Activated naive CD8-positive, alpha-beta T cell treated with anti-CD3 and anti-CD28 coated beads, Interleukin-2, amount 10 ng/mL, durations not matched to agents 7 days and 5 days (primary cell): ENCODE measurements at regions not wholly inside any gene's neighbourhood (a gene's known extent, or its start where the extent isn't known, plus 50 kb on each side); places are given as distances from the start of the nearest gene placed in this dataset.

ENCODE experiments used
- ATAC-seq: fragments of 150-1000 bp; cut with Tn5 transposase; one replicate; pipeline ENCODE4 v1.10.0; 2021; ENCODE audit warnings: low read depth, moderate library complexity
- POLR2A ChIA-PET: fragments of 350-600 bp; sonication (Branson Sonifier 250); formaldehyde crosslinking; loops from one replicate; lab custom pipeline; 2021; ENCODE audit warnings: antibody characterized with exemption; lab: Charles Lee
- DNase-seq: peaks from one replicate; pipeline ENCODE4 v3.0.0; 2021
- H3K27ac Mint-ChIP-seq: one replicate; pipeline ENCODE4 v1.8.0; 2022; ENCODE audit warnings: mild to moderate bottlenecking, mixed read lengths
- H3K27me3 Mint-ChIP-seq: one replicate; pipeline ENCODE4 v1.8.0; 2022; ENCODE audit warnings: mild to moderate bottlenecking, moderate library complexity, mixed read lengths
- H3K36me3 Mint-ChIP-seq: one replicate; pipeline ENCODE4 v1.8.0; 2021; ENCODE audit warnings: mild to moderate bottlenecking, mixed read lengths
- H3K4me1 Mint-ChIP-seq: one replicate; pipeline ENCODE4 v1.8.0; 2021; ENCODE audit warnings: mixed read lengths
- H3K4me3 Mint-ChIP-seq: one replicate; pipeline ENCODE4 v1.8.0; 2022; ENCODE audit warnings: mild to moderate bottlenecking, moderate library complexity, mixed read lengths
- H3K9me3 Mint-ChIP-seq: one replicate; pipeline ENCODE4 v1.8.0; 2021; ENCODE audit warnings: mixed read lengths

- Mint-ChIP-seq H3K4me1 (no peaks in the 10 kb centered on the region), H3K27me3 (no peaks in the 10 kb centered on the region)
These were observed 964.3 kb downstream of the SLITRK1 start for GRCh38 chr13:82917984-82918383.

GRCh38 chr13:82912564-82912963, 969.7 kb downstream of the SLITRK1 start:
- no peak for DNase-seq
- no peak overlapping the region for H3K4me3 Mint-ChIP-seq
- H3K4me1 Mint-ChIP-seq: no peaks in the 10 kb centered on the region
- no peaks in the 10 kb centered on the region for H3K36me3 Mint-ChIP-seq
- H3K9me3 Mint-ChIP-seq: peaks cover 4% of the 10 kb centered on the region
- no peaks in the 10 kb centered on the region for H3K27me3 Mint-ChIP-seq
- POLR2A ChIA-PET: no interaction called here
- ATAC-seq: no peak
- H3K27ac Mint-ChIP-seq: no peak overlapping the region

More at GRCh38 chr13:82917984-82918383, 964.3 kb downstream of the SLITRK1 start:
- no peak for ATAC-seq
- POLR2A ChIA-PET: no interaction called here
- Mint-ChIP-seq H3K9me3 (peaks cover 2% of the 10 kb centered on the region), H3K4me3 (no peak overlapping the region), H3K36me3 (no peaks in the 10 kb centered on the region), H3K27ac (no peak overlapping the region)
- DNase-seq: no peak

GRCh38 chr13:82905071-82905470, 977.2 kb downstream of the SLITRK1 start:
- H3K9me3 Mint-ChIP-seq: no peaks in the 10 kb centered on the region
- no peak for ATAC-seq
- DNase-seq: no peak
- H3K27ac Mint-ChIP-seq: no peak overlapping the region
- H3K4me1 Mint-ChIP-seq: no peaks in the 10 kb centered on the region
- POLR2A ChIA-PET: no interaction called here
- H3K27me3 Mint-ChIP-seq: no peaks in the 10 kb centered on the region
- no peak overlapping the region for H3K4me3 Mint-ChIP-seq
- no peaks in the 10 kb centered on the region for H3K36me3 Mint-ChIP-seq

- POLR2A ChIA-PET: no interaction called here
- ATAC-seq (no peak), DNase-seq (no peak)
- Mint-ChIP-seq H3K27me3 (no peaks in the 10 kb centered on the region), H3K4me3 (no peak overlapping the region), H3K9me3 (peaks cover 2% of the 10 kb centered on the region), H3K27ac (no peak overlapping the region), H3K4me1 (no peaks in the 10 kb centered on the region), H3K36me3 (no peaks in the 10 kb centered on the region)
These were observed 981.8 kb downstream of the SLITRK1 start for GRCh38 chr13:82900453-82900852.

GRCh38 chr13:82898586-82898985, 983.7 kb downstream of the SLITRK1 start:
- Mint-ChIP-seq H3K27ac (no peak overlapping the region), H3K36me3 (no peaks in the 10 kb centered on the region), H3K4me3 (no peak overlapping the region), H3K4me1 (no peaks in the 10 kb centered on the region), H3K27me3 (no peaks in the 10 kb centered on the region), H3K9me3 (peaks cover 2% of the 10 kb centered on the region)
- DNase-seq (no peak), ATAC-seq (no peak)
- POLR2A ChIA-PET: no interaction called here

- no peaks in the 10 kb centered on the region for H3K4me1 Mint-ChIP-seq
- H3K27ac Mint-ChIP-seq: no peak overlapping the region
- H3K36me3 Mint-ChIP-seq: no peaks in the 10 kb centered on the region
- DNase-seq: no peak
- H3K4me3 Mint-ChIP-seq: no peak overlapping the region
- POLR2A ChIA-PET: no interaction called here
- peaks cover 2% of the 10 kb centered on the region for H3K9me3 Mint-ChIP-seq
- no peaks in the 10 kb centered on the region for H3K27me3 Mint-ChIP-seq
- no peak for ATAC-seq
These were observed 1002.4 kb downstream of the SLITRK1 start for GRCh38 chr13:82879921-82880320.

- POLR2A ChIA-PET: no interaction called here
- Mint-ChIP-seq H3K36me3 (no peaks in the 10 kb centered on the region), H3K4me1 (no peaks in the 10 kb centered on the region), H3K27ac (no peak overlapping the region), H3K4me3 (no peak overlapping the region), H3K9me3 (peaks cover 2% of the 10 kb centered on the region), H3K27me3 (no peaks in the 10 kb centered on the region)
- no peak for ATAC-seq
- no peak for DNase-seq
These were observed 1003.7 kb downstream of the SLITRK1 start for GRCh38 chr13:82878536-82878935.

- H3K27me3 Mint-ChIP-seq: no peaks in the 10 kb centered on the region
- ATAC-seq (no peak), DNase-seq (no peak)
- POLR2A ChIA-PET: no interaction called here
- no peak overlapping the region for H3K27ac Mint-ChIP-seq
- no peaks in the 10 kb centered on the region for H3K36me3 Mint-ChIP-seq
- no peak overlapping the region for H3K4me3 Mint-ChIP-seq
- peaks cover 5% of the 10 kb centered on the region for H3K9me3 Mint-ChIP-seq
- H3K4me1 Mint-ChIP-seq: no peaks in the 10 kb centered on the region
These were observed 1015.0 kb downstream of the SLITRK1 start for GRCh38 chr13:82867284-82867683.

- POLR2A ChIA-PET: no interaction called here
- no peak overlapping the region for H3K27ac Mint-ChIP-seq
- ATAC-seq (no peak), DNase-seq (no peak)
- H3K4me1 Mint-ChIP-seq: no peaks in the 10 kb centered on the region
- no peaks in the 10 kb centered on the region for H3K27me3 Mint-ChIP-seq
- H3K4me3 Mint-ChIP-seq: no peak overlapping the region
- no peaks in the 10 kb centered on the region for H3K9me3 Mint-ChIP-seq
- no peaks in the 10 kb centered on the region for H3K36me3 Mint-ChIP-seq
These were observed 1031.6 kb downstream of the SLITRK1 start for GRCh38 chr13:82850644-82851043.

- POLR2A ChIA-PET: no interaction called here
- no peak for ATAC-seq
These were observed 1033.5 kb downstream of the SLITRK1 start for GRCh38 chr13:82848766-82849165.

GRCh38 chr13:82847595-82847994, 1034.7 kb downstream of the SLITRK1 start:
- Mint-ChIP-seq H3K4me1 (no peaks in the 10 kb centered on the region), H3K9me3 (no peaks in the 10 kb centered on the region), H3K27ac (no peak overlapping the region), H3K4me3 (no peak overlapping the region), H3K36me3 (no peaks in the 10 kb centered on the region), H3K27me3 (no peaks in the 10 kb centered on the region)
- POLR2A ChIA-PET: no interaction called here
- ATAC-seq: no peak
- DNase-seq: no peak

More at GRCh38 chr13:82848766-82849165, 1033.5 kb downstream of the SLITRK1 start:
- Mint-ChIP-seq H3K4me3 (no peak overlapping the region), H3K27ac (no peak overlapping the region), H3K4me1 (no peaks in the 10 kb centered on the region), H3K9me3 (no peaks in the 10 kb centered on the region), H3K36me3 (no peaks in the 10 kb centered on the region), H3K27me3 (no peaks in the 10 kb centered on the region)
- DNase-seq: no peak

- H3K27me3 Mint-ChIP-seq: no peaks in the 10 kb centered on the region
- no peaks in the 10 kb centered on the region for H3K4me1 Mint-ChIP-seq
- no peak overlapping the region for H3K27ac Mint-ChIP-seq
- ATAC-seq (no peak), DNase-seq (no peak)
- H3K4me3 Mint-ChIP-seq: no peak overlapping the region
- POLR2A ChIA-PET: no interaction called here
- peaks cover 5% of the 10 kb centered on the region for H3K9me3 Mint-ChIP-seq
- H3K36me3 Mint-ChIP-seq: no peaks in the 10 kb centered on the region
These were observed 1048.4 kb downstream of the SLITRK1 start for GRCh38 chr13:82833923-82834322.

- no peaks in the 10 kb centered on the region for H3K4me1 Mint-ChIP-seq
- peaks cover 11% of the 10 kb centered on the region for H3K9me3 Mint-ChIP-seq
- DNase-seq (no peak), ATAC-seq (no peak)
- POLR2A ChIA-PET: no interaction called here
- H3K27ac Mint-ChIP-seq: no peak overlapping the region
- no peaks in the 10 kb centered on the region for H3K36me3 Mint-ChIP-seq
- no peak overlapping the region for H3K4me3 Mint-ChIP-seq
- H3K27me3 Mint-ChIP-seq: no peaks in the 10 kb centered on the region
These were observed 1053.2 kb downstream of the SLITRK1 start for GRCh38 chr13:82829040-82829439.

GRCh38 chr13:82827724-82828123, 1054.5 kb downstream of the SLITRK1 start:
- no peak overlapping the region for H3K4me3 Mint-ChIP-seq
- no peak overlapping the region for H3K27ac Mint-ChIP-seq
- H3K4me1 Mint-ChIP-seq: no peaks in the 10 kb centered on the region
- DNase-seq (no peak), ATAC-seq (no peak)
- no peaks in the 10 kb centered on the region for H3K27me3 Mint-ChIP-seq
- POLR2A ChIA-PET: no interaction called here
- H3K36me3 Mint-ChIP-seq: no peaks in the 10 kb centered on the region
- peaks cover 8% of the 10 kb centered on the region for H3K9me3 Mint-ChIP-seq

- POLR2A ChIA-PET: no interaction called here
- H3K27ac Mint-ChIP-seq: no peak overlapping the region
- H3K9me3 Mint-ChIP-seq: peaks cover 9% of the 10 kb centered on the region
- H3K4me3 Mint-ChIP-seq: no peak overlapping the region
- no peaks in the 10 kb centered on the region for H3K36me3 Mint-ChIP-seq
- H3K27me3 Mint-ChIP-seq: no peaks in the 10 kb centered on the region
- ATAC-seq (no peak), DNase-seq (no peak)
- no peaks in the 10 kb centered on the region for H3K4me1 Mint-ChIP-seq
These were observed 1059.3 kb downstream of the SLITRK1 start for GRCh38 chr13:82822935-82823334.
